H1 (cell line): ENCODE measurements at regions not wholly inside any gene's neighbourhood (a gene's known extent, or its start where the extent isn't known, plus 50 kb on each side); places are given as distances from the start of the nearest gene placed in this dataset.

Experiments
- CTCF ChIA-PET: fragments of 300-600 bp; sonication (Branson Sonifier 250); formaldehyde crosslinking; loops from one replicate; lab custom pipeline; 2021; ENCODE audit not compliant: partially characterized antibody; lab: Charles Lee
- POLR2A ChIA-PET: fragments of 300-600 bp; sonication (Branson Sonifier 250); formaldehyde crosslinking; loops from one replicate; lab custom pipeline; 2021; ENCODE audit warnings: inconsistent platforms; ENCODE audit not compliant: partially characterized antibody; lab: Charles Lee
- DNase-seq, 2 experiments: peaks; one replicate each; pipeline versions ENCODE4 v3.0.0 to v3.0.0-alpha.2; 2010 to 2022; ENCODE audit warnings: low spot score in 2 of 2, low read depth in 1 of 2, mixed read lengths in 1 of 2
- FAIRE-seq: peaks from 2 replicates; lab custom pipeline; 2011; peaks lifted over from hg19 to GRCh38; lab: Jason Lieb, UNC
- H2AFZ ChIP-seq: 2 replicates; pipeline ENCODE4 v1.8.1; 2012; ENCODE audit warnings: low read length, inconsistent platforms
- H2AK5ac ChIP-seq: 2 replicates; pipeline ENCODE4 v1.6.1; 2013; ENCODE audit warnings: low read depth, low read length
- H2BK120ac ChIP-seq: replicated peaks from 2 replicates; pipeline ENCODE3; 2013; ENCODE audit warnings: low read depth, low read length, inconsistent platforms
- H2BK12ac ChIP-seq: 2 replicates; pipeline ENCODE4 v1.6.1; 2013; ENCODE audit warnings: low read depth, low read length
- H2BK15ac ChIP-seq: 2 replicates; pipeline ENCODE4 v1.6.1; 2013; ENCODE audit warnings: low read length
- H2BK20ac ChIP-seq: 2 replicates; pipeline ENCODE4 v1.6.1; 2013; ENCODE audit warnings: low read length
- H2BK5ac ChIP-seq: 2 replicates; pipeline ENCODE4 v1.6.1; 2013; ENCODE audit warnings: low read depth, low read length
- H3K14ac ChIP-seq: 2 replicates; pipeline ENCODE4 v1.6.1; 2013; ENCODE audit warnings: inconsistent platforms; ENCODE audit not compliant: insufficient read length
- H3K18ac ChIP-seq: 2 replicates; pipeline ENCODE4 v1.6.1; 2013; ENCODE audit warnings: low read length; ENCODE audit errors: extremely low read depth
- H3K23ac ChIP-seq: 2 replicates; pipeline ENCODE4 v1.6.1; 2013; ENCODE audit warnings: inconsistent platforms; ENCODE audit not compliant: insufficient read length
- H3K23me2 ChIP-seq: 2 replicates; pipeline ENCODE4 v1.6.1; 2013; ENCODE audit warnings: low read depth, low read length
- H3K27ac ChIP-seq: 2 replicates; pipeline ENCODE4 v1.6.1; 2011; ENCODE audit warnings: low read depth, low read length, inconsistent platforms
- H3K27me3 ChIP-seq, 4 experiments: replicated peaks in 1 of 4; 1 replicate in 1 of 4; 2 replicates in 3 of 4; pipeline versions ENCODE4 v1.6.1 to v1.8.1; 2011 to 2013; ENCODE audit warnings: low read length in 3 of 4, mild to moderate bottlenecking in 3 of 4, inconsistent platforms in 2 of 4, mixed read lengths in 2 of 4, moderate library complexity in 1 of 4; ENCODE audit not compliant: control insufficient read depth in 3 of 4, insufficient read depth in 3 of 4; ENCODE audit errors: extremely low read depth in 1 of 4
- H3K36me3 ChIP-seq, 4 experiments: 2 replicates each; pipeline versions ENCODE4 v1.6.1 to v1.8.1; 2011 to 2013; ENCODE audit warnings: mild to moderate bottlenecking in 4 of 4, low read length in 3 of 4, moderate library complexity in 2 of 4, control low read depth in 1 of 4, inconsistent platforms in 1 of 4; ENCODE audit not compliant: insufficient read depth in 4 of 4, control insufficient read depth in 2 of 4
- H3K4ac ChIP-seq: replicated peaks from 2 replicates; pipeline ENCODE3; 2013; ENCODE audit warnings: low read length, low read depth, mixed read lengths, inconsistent platforms; ENCODE audit not compliant: insufficient read length
- H3K4me1 ChIP-seq, 4 experiments: replicated peaks in 1 of 4; 1 replicate in 1 of 4; 2 replicates in 3 of 4; pipeline versions ENCODE4 v1.6.1 to v1.8.1; 2011 to 2013; ENCODE audit warnings: low read length in 3 of 4, inconsistent platforms in 2 of 4, mixed read lengths in 1 of 4; ENCODE audit not compliant: insufficient read depth in 4 of 4, control insufficient read depth in 3 of 4
- H3K4me2 ChIP-seq, 2 experiments: 2 replicates each; pipeline versions ENCODE4 v1.6.1 to v1.8.1; 2011 to 2013; ENCODE audit warnings: low read depth in 2 of 2, low read length in 2 of 2, control low read depth in 1 of 2, inconsistent platforms in 1 of 2, mild to moderate bottlenecking in 1 of 2; ENCODE audit not compliant: insufficient read depth in 1 of 2
- H3K4me3 ChIP-seq, 4 experiments: fragments of 200-600, 300-600 bp in 1 of 4; sonication (generic), shearing (Covaris generic), sonication (Bioruptor Twin) in 1 of 4; 2 replicates each; pipeline versions ENCODE4 v1.5.1 to v1.8.1; 2011 to 2016; ENCODE audit warnings: low read length in 4 of 4, low read depth in 3 of 4, control low read depth in 2 of 4, inconsistent platforms in 2 of 4, mild to moderate bottlenecking in 2 of 4, mixed read lengths in 1 of 4, moderate library complexity in 1 of 4; ENCODE audit not compliant: insufficient read depth in 2 of 4; ENCODE audit errors: extremely low read depth in 1 of 4
- H3K56ac ChIP-seq: replicated peaks from 2 replicates; pipeline ENCODE3; 2013; ENCODE audit warnings: low read depth, mild to moderate bottlenecking, mixed read lengths, low read length, inconsistent platforms; ENCODE audit not compliant: insufficient read length
- H3K79me1 ChIP-seq: 2 replicates; pipeline ENCODE4 v1.6.1; 2013; ENCODE audit warnings: low read depth, low read length, control low read depth
- H3K79me2 ChIP-seq, 2 experiments: 2 replicates each; pipeline versions ENCODE4 v1.6.1 to v1.8.1; 2012 to 2013; ENCODE audit warnings: low read length in 2 of 2, mild to moderate bottlenecking in 2 of 2, inconsistent platforms in 1 of 2; ENCODE audit not compliant: insufficient read depth in 2 of 2, control insufficient read depth in 1 of 2
- H3K9ac ChIP-seq, 4 experiments: replicated peaks in 1 of 4; 1 replicate in 1 of 4; 2 replicates in 3 of 4; pipeline versions ENCODE4 v1.6.1 to v1.8.1; 2011 to 2013; ENCODE audit warnings: low read depth in 3 of 4, low read length in 3 of 4, control low read depth in 2 of 4, mild to moderate bottlenecking in 2 of 4, moderate library complexity in 2 of 4, inconsistent platforms in 1 of 4; ENCODE audit errors: extremely low read depth in 1 of 4
- H3K9me3 ChIP-seq, 2 experiments: 2 replicates each; pipeline versions ENCODE4 v1.6.1 to v1.8.1; 2012 to 2013; ENCODE audit warnings: mild to moderate bottlenecking in 2 of 2, moderate library complexity in 2 of 2, control low read depth in 1 of 2, inconsistent platforms in 1 of 2, low read depth in 1 of 2, low read length in 1 of 2, mixed read lengths in 1 of 2; ENCODE audit not compliant: insufficient read depth in 2 of 2
- H4K20me1 ChIP-seq, 2 experiments: replicated peaks in 1 of 2; 2 replicates each; pipeline versions ENCODE3 to v1.8.1; 2011 to 2013; ENCODE audit warnings: inconsistent platforms in 2 of 2, low read length in 2 of 2, mild to moderate bottlenecking in 1 of 2; ENCODE audit not compliant: insufficient read depth in 2 of 2, control insufficient read depth in 1 of 2
- H4K5ac ChIP-seq: 2 replicates; pipeline ENCODE4 v1.6.1; 2013; ENCODE audit warnings: low read length, low read depth, mixed read lengths, inconsistent platforms; ENCODE audit not compliant: insufficient read length
- H4K8ac ChIP-seq: 2 replicates; pipeline ENCODE4 v1.8.0; 2013; ENCODE audit warnings: mild to moderate bottlenecking, moderate library complexity, low read length, inconsistent platforms; ENCODE audit not compliant: insufficient read depth; ENCODE audit errors: extremely low read depth
- H4K91ac ChIP-seq: replicated peaks from 2 replicates; pipeline ENCODE3; 2013; ENCODE audit warnings: low read length, mixed read lengths, inconsistent platforms; ENCODE audit not compliant: insufficient read length
- BCL11A ChIP-seq, 2 experiments: IDR thresholded peaks; one replicate each; pipeline ENCODE4 v1.6.1; 2011; ENCODE audit warnings: low read depth in 2 of 2, low read length in 2 of 2, mild to moderate bottlenecking in 2 of 2
- CEBPB ChIP-seq: IDR thresholded peaks from 2 replicates; pipeline ENCODE4 v1.6.1; 2012; ENCODE audit warnings: low read depth, low read length
- CREB1 ChIP-seq: IDR thresholded peaks from 2 replicates; pipeline ENCODE4 v1.6.1; 2012; ENCODE audit warnings: inconsistent platforms
- KDM5A ChIP-seq: fragments of 200-600 bp; IDR thresholded peaks from 2 replicates; pipeline ENCODE4 v1.7.1; 2012; ENCODE audit warnings: mild to moderate bottlenecking, low read length, inconsistent platforms, mixed read lengths
- NRF1 ChIP-seq: IDR thresholded peaks from 2 replicates; pipeline ENCODE4 v1.6.1; 2011; ENCODE audit warnings: mild to moderate bottlenecking, low read depth, low read length, improper control_type of control experiment
- PHF8 ChIP-seq: fragments of 200-600 bp; sonication (generic); conservative IDR thresholded peaks from 2 replicates; pipeline ENCODE4 v1.7.1; 2012; ENCODE audit warnings: low read depth, mild to moderate bottlenecking, inconsistent platforms, low read length, moderate library complexity
- RFX5 ChIP-seq: IDR thresholded peaks from 2 replicates; pipeline ENCODE4 v1.6.1; 2011; ENCODE audit warnings: low read depth, low read length, improper control_type of control experiment, borderline replicate concordance
- RNF2 ChIP-seq: fragments of 200-900, 300-1000 bp; sonication (generic); IDR thresholded peaks from 2 replicates; pipeline ENCODE4 v1.7.1; 2016; ENCODE audit warnings: borderline replicate concordance, low read depth, mild to moderate bottlenecking, antibody characterized with exemption, low read length; ENCODE audit not compliant: poor library complexity, severe bottlenecking; ENCODE audit errors: missing control alignments
- RXRA ChIP-seq: IDR thresholded peaks from 2 replicates; pipeline ENCODE4 v1.6.1; 2011; ENCODE audit warnings: low read depth, mild to moderate bottlenecking, low read length, moderate library complexity; ENCODE audit not compliant: insufficient read depth
- SP2 ChIP-seq: IDR thresholded peaks from 2 replicates; pipeline ENCODE4 v1.6.1; 2012; ENCODE audit warnings: mild to moderate bottlenecking, low read length, inconsistent platforms
- TAF1 ChIP-seq: IDR thresholded peaks from 2 replicates; pipeline ENCODE4 v1.6.1; 2011; ENCODE audit warnings: mild to moderate bottlenecking, low read depth, low read length
- YY1 ChIP-seq: IDR thresholded peaks from 2 replicates; pipeline ENCODE4 v1.6.1; 2011; ENCODE audit warnings: low read depth, mild to moderate bottlenecking, low read length
- WGBS, 2 experiments: shearing (Covaris generic) in 1 of 2; methylation state at CpG; one replicate each; pipeline versions ENCODE4 v1.1.6 to v1.1.7; 2013 to 2015; ENCODE audit warnings: low lambda C conversion rate in 2 of 2, mixed read lengths in 2 of 2, inconsistent platforms in 1 of 2, low coverage in 1 of 2, missing lambda C conversion rate in 1 of 2; ENCODE audit not compliant: insufficient replicate concordance in 2 of 2, insufficient coverage in 1 of 2, insufficient read length in 1 of 2; ENCODE audit errors: extremely low coverage in 1 of 2, missing lambda C conversion rate in 1 of 2; 5-methylcytosine and 5-hydroxymethylcytosine counted together
- TF ChIP-seq, protein P1 (sequence below): IDR thresholded peaks from 2 replicates; pipeline ENCODE4 v1.6.1; 2012; ENCODE audit warnings: inconsistent platforms

DNA sequence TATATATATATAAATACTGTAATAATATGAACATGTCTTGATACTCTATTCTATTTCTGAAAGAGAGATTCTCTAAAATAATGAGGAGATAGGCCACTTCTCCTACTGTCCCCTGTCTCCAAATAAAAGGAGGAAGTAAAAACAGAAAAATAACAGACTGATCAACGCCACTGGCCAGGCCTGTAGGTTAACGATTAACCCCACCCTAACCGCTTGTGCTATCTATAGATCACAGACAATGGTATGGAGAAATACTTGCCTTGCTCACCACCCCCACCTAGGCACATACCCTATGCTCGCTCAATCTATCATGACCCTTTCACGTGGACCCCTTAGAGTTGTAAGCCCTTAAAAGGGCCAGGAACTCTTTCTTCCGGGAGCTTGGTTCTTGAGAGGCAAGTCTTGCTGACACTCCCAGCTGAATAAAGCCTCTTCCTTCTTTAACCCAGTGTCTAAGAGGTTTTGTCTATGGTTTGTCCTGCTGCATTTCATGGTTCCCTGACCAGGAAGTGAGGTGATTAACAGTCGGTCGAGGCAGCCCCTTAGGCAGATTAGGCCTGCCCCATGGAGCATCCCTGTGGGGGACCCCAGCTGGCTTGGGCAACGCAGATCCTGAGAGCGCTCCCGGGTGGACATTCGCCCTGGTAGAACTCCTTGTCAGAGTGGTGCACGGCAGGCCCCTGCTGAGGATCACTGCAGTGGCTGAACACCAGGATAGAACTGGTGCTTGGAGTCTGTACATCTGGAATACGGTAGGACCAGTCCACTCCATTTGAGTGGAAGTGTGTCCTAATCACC is 521.8 kb upstream of the CNTN3 start:
- Histone ChIP-seq H2BK5ac (no peak overlapping the region), H3K18ac (no peak overlapping the region), H4K8ac (no peak overlapping the region), H3K4ac (no peak overlapping the region), H3K4me2 (no peak overlapping the region), H3K79me1 (no peaks in the 10 kb centered on the region), H3K27ac (no peak overlapping the region; the same call in 1 of the 2 replicates), H2BK120ac (no peak overlapping the region), H2AFZ (no peak overlapping the region), H3K36me3 (no peaks in the 10 kb centered on the region), H3K14ac (no peak overlapping the region), H2BK20ac (no peak overlapping the region), H3K9ac (no peak overlapping the region), H4K5ac (no peak overlapping the region), H3K27me3 (no peaks in the 10 kb centered on the region), H3K9me3 (peaks cover 0 to 2% of the 10 kb centered on the region in 2 experiments; a peak in 2 of 4 replicates), H2BK15ac (no peak overlapping the region), H3K23ac (no peak overlapping the region), H2AK5ac (no peak overlapping the region), H3K23me2 (no peaks in the 10 kb centered on the region), H4K91ac (no peak overlapping the region), H3K4me3 (no peak overlapping the region), H4K20me1 (no peaks in the 10 kb centered on the region), H3K4me1 (no peaks in the 10 kb centered on the region), H2BK12ac (no peak overlapping the region), H3K56ac (no peak overlapping the region), H3K79me2 (no peaks in the 10 kb centered on the region)
- ChIA-PET POLR2A (no interaction called here), CTCF (interaction anchor here (0.6 to 1.0 kb wide), 2 partner anchors 108 to 855 kb away, joined by 3 read pairs; no protein-coding TSS in a partner anchor)
- WGBS, 2 experiments: 87% methylated on average over 14 of the region's 14 CpGs; no CpG with 5 or more reads in 1 of the 2 experiments
- no peak for DNase-seq
- FAIRE-seq: no peak
- TF ChIP-seq BCL11A (IDR thresholded peaks at IDR 0.05; ENCODE audit: low read depth in 2 of 2, low read length in 2 of 2) (no peak), NRF1 (no peak), KDM5A (no peak), RFX5 (no peak), CREB1 (no peak), RXRA (no peak), RNF2 (no peak), CEBPB (no peak), TAF1 (no peak), SP2 (no peak), PHF8 (no peak), YY1 (no peak)
- TF ChIP-seq, protein P1, sequence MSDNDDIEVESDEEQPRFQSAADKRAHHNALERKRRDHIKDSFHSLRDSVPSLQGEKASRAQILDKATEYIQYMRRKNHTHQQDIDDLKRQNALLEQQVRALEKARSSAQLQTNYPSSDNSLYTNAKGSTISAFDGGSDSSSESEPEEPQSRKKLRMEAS: no peak
